Cardiac fibroblast (primary cell): ENCODE measurements at regions not wholly inside any gene's neighbourhood (a gene's known extent, or its start where the extent isn't known, plus 50 kb on each side); places are given as distances from the start of the nearest gene placed in this dataset.
"Not testable (repeated sequence)": the region's sequence is repeated elsewhere in the genome, so short reads cannot be mapped to it uniquely, and the experiment has no call there.

Source experiments
- DNase-seq, 2 donors: peaks; one replicate each; pipeline versions ENCODE4 v3.0.0 to v3.0.0-alpha.2; 2010; ENCODE audit warnings: low read depth in 2 of 2
- H3K4me3 ChIP-seq, 2 donors: replicated peaks in 1 of 2; 1 replicate in 1 of 2; 2 replicates in 1 of 2; pipeline ENCODE4 v1.5.1; 2011; ENCODE audit warnings: low read depth in 2 of 2, low read length in 2 of 2, mild to moderate bottlenecking in 2 of 2, moderate library complexity in 1 of 2
- CTCF ChIP-seq: IDR thresholded peaks from one replicate; pipeline ENCODE4 v1.5.1; 2011; ENCODE audit warnings: low read depth, mild to moderate bottlenecking, low read length, inconsistent platforms

GRCh38 chr22:10526079-10526478, 5001.9 kb upstream of the OR11H1 start:
- H3K4me3 ChIP-seq, DNase-seq: not testable (repeated sequence)

- H3K4me3 ChIP-seq, DNase-seq: not testable (repeated sequence)
Measured at GRCh38 chr22:10531141-10531540, 4996.9 kb upstream of the OR11H1 start.

GRCh38 chr22:10572531-10572930, 4955.5 kb upstream of the OR11H1 start:
- not testable (repeated sequence) for H3K4me3 ChIP-seq, DNase-seq

- not testable (repeated sequence) for H3K4me3 ChIP-seq, DNase-seq
Measured at GRCh38 chr22:10601071-10601470, 4926.9 kb upstream of the OR11H1 start.

- not testable (repeated sequence) for DNase-seq, H3K4me3 ChIP-seq
Measured at GRCh38 chr22:10631961-10632360, 4896.0 kb upstream of the OR11H1 start.

GRCh38 chr22:10635341-10635740, 4892.7 kb upstream of the OR11H1 start:
- H3K4me3 ChIP-seq, DNase-seq: not testable (repeated sequence)

- not testable (repeated sequence) for H3K4me3 ChIP-seq, DNase-seq
Measured at GRCh38 chr22:10662818-10663217, 4865.2 kb upstream of the OR11H1 start.

- peak in 1 of 2 donors; percentile 0 for DNase-seq
- TF ChIP-seq CTCF = peak; percentile 18
Measured at GRCh38 chr22:10673065-10673464, 4854.9 kb upstream of the OR11H1 start.

GRCh38 chr22:10678720-10679119, 4849.3 kb upstream of the OR11H1 start:
- not testable (repeated sequence) for DNase-seq, H3K4me3 ChIP-seq

More at GRCh38 chr22:10673065-10673464, 4854.9 kb upstream of the OR11H1 start:
- H3K4me3 ChIP-seq = not testable (repeated sequence)

GRCh38 chr22:10685436-10685835, 4842.6 kb upstream of the OR11H1 start:
- not testable (repeated sequence) for DNase-seq, H3K4me3 ChIP-seq

- not testable (repeated sequence) for H3K4me3 ChIP-seq, DNase-seq
Measured at GRCh38 chr22:10687256-10687655, 4840.7 kb upstream of the OR11H1 start.

GRCh38 chr22:10698836-10699235, 4829.2 kb upstream of the OR11H1 start:
- H3K4me3 ChIP-seq, DNase-seq: not testable (repeated sequence)

- not testable (repeated sequence) for DNase-seq, H3K4me3 ChIP-seq
Measured at GRCh38 chr22:10699301-10700097, 4828.5 kb upstream of the OR11H1 start.

GRCh38 chr22:10708175-10708574, 4819.8 kb upstream of the OR11H1 start:
- H3K4me3 ChIP-seq, DNase-seq: not testable (repeated sequence)

GRCh38 chr22:10710923-10711322, 4817.1 kb upstream of the OR11H1 start:
- H3K4me3 ChIP-seq, DNase-seq: not testable (repeated sequence)

GRCh38 chr22:10722804-10723203, 4805.2 kb upstream of the OR11H1 start:
- not testable (repeated sequence) for DNase-seq, H3K4me3 ChIP-seq

- not testable (repeated sequence) for H3K4me3 ChIP-seq, DNase-seq
Measured at GRCh38 chr22:10723966-10724365, 4804.0 kb upstream of the OR11H1 start.
